ENCODE measurements at regions not wholly inside any gene's neighbourhood (a gene's known extent, or its start where the extent isn't known, plus 50 kb on each side); places are given as distances from the start of the nearest gene placed in this dataset.
"Not testable (repeated sequence)": the region's sequence is repeated elsewhere in the genome, so short reads cannot be mapped to it uniquely, and the experiment has no call there.

- no peak for DNase-seq
Observed at GRCh38 chr1:181204530-181204929, 116.0 kb downstream of the IER5 start.

DNA sequence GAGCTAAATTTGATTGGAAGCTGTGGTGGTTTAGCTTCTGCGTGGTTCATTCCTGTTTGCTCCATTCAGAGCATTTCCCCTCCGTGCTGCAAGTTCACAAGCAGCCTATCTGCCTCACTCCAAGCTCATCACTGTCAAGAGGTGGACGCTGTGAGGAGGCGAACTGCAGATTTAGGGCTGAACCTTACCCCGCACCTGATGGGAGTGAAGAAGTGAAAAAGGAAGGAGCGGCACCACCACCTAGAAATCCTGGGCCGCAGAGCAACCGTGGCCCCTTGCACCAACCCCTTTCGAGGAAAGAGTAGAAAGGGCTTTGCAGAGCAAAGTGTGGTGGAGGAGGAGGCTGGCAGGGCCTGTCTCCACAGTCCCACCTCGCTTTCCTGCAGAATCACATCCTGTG is 117.4 kb downstream of the IER5 start:
- DNase-seq, result no peak

DNA sequence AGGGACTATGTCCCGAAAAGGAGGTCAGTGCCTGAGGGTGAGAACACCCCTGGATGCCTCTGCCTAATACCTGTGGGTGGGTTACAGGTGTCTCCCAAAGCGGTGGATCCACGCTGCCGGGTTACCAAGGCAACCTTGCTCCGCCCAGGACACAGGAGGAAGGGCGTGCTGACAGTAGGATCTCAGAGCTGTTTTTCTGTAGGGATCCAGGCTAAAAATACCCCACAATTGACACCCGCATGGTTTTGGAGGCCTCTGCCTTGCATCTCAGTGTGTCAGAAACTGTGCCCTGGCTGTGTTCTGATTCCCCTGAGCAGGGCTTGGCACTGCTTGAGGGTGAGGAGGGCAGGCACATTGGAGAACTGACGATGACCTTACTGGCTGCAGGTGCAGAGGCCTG is 118.0 kb downstream of the IER5 start:
- DNase-seq, result no peak

- no peak for DNase-seq
Observed at GRCh38 chr1:181206979-181207790, 118.7 kb downstream of the IER5 start.

DNA sequence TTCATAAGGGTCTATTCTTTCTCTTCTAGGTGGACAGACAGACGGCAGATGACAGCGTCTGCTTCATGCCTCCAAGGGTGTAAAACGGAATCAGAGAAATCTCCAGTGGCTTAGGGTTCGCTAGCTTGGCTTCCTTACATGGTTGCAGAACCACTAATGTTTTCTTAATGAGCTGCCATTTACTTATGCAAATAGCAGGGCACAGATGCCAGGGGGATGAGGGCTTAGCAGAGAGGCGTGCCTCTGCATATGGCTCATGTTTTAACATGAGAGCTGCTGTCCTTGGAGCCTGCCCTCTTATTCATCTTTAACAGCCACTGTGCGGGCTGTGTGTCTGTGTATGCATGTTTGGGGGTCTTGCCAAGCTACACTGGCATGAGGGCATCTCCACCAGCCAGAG is 119.6 kb downstream of the IER5 start:
- DNase-seq, result no peak

GRCh38 chr1:181208967-181209366 is 120.5 kb downstream of the IER5 start:
- DNase-seq, result no peak

DNA sequence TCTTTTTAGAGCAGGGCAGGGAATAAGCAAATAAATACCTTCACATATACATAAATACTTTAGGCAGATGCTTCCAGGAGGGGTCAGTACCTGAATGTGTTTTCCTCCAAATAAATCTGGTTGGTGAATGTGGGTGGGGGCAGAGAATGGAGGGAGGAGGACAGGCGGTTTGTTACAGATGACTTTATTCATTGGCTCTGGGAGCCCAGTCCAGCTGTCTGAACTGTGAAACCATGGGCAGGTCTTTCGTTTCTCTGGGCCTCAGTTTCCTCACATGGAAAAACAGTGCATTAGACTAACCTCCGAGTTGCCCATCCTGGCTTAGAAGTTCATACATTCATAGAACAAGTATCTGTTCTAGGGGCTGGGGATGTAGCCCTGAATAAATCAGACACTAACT is 124.6 kb downstream of the IER5 start:
- DNase-seq, result no peak

- DNase-seq, result no peak
Observed at GRCh38 chr1:181216591-181216994, 128.1 kb downstream of the IER5 start.

DNA sequence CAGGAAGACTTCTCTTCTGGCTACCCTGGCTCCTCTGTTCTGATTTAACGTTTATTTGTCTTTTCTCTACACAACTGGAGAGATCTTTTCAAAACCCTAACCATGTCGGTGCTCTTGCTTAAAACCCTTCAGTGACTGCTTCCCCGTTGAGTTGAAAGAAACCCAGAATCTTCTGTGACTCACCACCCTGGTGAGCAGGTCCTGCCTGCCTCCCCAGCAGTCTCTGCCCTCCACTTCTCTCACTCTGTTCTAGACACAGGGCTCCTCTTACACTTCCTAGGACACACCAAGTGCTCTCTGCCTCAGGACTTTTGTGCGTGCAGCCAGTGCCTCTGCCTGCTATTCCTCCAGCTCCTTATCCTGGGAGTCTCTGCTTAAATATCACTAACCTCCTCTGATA is 131.4 kb downstream of the IER5 start:
- no peak for DNase-seq

- no peak for DNase-seq
Observed at GRCh38 chr1:181221078-181221477, 132.6 kb downstream of the IER5 start.

DNA sequence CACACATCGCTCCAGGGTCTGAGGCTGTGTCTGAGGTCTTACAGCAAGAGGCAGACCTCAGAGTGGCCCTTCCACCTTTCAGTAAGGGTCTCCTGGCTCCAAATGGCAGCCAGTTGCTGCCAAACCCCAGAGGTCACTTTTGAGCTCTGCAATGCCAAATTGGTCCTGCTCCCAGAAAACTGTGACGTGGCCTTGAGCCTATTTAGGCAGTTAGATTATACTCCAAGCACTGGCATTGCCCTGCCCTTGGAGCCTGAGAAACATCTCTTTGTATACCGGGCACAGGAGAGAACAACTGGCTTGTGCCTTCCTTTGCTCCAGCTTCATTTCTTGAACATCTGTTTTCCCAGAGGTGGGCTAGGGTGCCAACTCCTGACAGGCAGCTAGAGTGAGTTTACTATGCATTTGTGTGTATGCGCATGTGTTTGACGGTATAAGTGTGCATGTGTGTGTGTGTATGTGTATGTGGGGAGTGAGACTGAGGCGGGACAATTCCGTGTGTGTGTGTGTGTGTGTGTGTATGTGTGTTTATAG is 134.5 kb downstream of the IER5 start:
- DNase-seq, result no peak

DNA sequence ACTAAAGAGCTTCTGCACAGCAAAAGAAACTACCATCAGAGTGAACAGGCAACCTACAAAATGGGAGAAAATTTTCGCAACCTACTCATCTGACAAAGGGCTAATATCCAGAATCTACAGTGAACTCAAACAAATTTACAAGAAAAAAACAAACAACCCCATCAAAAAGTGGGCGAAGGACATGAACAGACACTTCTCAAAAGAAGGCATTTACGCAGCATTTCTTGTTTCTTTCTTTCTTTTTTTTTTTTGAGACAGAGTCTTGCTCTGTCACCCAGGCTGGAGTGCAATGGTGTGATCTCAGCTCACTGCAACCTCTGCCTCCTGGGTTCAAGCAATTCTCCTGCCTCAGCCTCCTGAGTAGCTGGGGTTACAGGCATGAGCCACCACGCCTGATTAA is 138.2 kb downstream of the IER5 start:
- not testable (repeated sequence) for DNase-seq

DNA sequence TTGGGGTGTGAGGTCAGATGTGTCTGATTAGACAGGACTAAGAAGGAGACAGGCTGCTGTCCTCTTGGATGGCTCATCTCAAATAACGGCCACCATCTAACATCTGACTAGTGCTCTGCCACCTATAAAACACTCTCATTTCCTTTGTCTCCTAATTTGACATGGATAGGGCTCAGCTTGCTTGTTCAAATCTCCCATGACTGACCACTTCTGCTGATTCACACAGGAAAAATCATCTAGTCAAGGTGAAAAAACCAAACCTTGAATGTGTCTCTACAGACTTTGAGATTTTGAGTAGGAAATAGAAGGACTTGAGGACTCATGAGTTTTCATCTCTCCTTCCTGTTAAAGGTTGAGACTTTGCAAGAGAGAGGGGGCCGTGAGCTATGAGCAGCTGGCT is 150.6 kb downstream of the IER5 start:
- no peak for DNase-seq

- not testable (repeated sequence) for DNase-seq
Observed at GRCh38 chr1:181246320-181246719, 157.8 kb downstream of the IER5 start.

- DNase-seq, result not testable (repeated sequence)
Observed at GRCh38 chr1:181248361-181248760, 159.9 kb downstream of the IER5 start.

DNA sequence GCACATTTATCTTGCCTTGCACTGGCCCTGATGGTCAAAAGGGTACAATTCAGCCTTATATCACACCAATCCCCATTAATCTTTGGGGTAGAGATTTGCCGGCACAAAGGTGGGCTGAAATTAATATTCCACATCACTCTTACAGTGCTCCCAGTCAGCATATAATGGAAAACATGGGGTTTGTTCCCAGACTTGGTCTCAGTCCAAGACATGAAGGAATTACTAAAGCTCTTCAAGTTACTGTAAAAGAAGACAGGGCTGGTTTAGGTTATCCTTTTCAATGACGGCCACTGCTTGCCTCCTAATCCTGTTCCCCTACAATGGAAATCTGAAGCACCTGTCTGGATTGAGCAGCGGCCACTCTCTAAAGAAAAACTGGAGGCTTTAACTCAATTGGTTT is 160.7 kb downstream of the IER5 start:
- no peak for DNase-seq

DNA sequence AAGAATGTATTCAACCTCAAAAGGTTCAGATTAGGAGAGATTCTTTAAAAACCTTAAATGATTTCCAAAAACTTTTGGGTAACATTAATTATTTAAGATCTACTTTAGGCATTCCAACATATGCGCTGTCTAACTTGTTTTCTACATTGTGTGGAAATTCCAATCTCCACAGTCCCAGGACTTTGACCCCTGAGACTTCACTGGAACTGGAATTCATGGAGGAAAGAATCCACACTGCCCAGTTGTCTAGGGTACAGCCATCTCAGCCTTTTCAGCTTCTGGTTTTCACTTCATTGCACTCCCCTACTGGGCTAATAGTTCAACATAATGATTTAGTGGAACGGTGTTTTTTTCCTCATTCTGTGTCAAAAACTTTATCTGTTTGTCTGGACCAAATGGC is 161.5 kb downstream of the IER5 start:
- no peak for DNase-seq

GRCh38 chr1:181251001-181251712 is 162.7 kb downstream of the IER5 start:
- no peak for DNase-seq

GRCh38 chr1:181251713-181252075 is 163.2 kb downstream of the IER5 start:
- DNase-seq, result no peak

- DNase-seq, result not testable (repeated sequence)
Observed at GRCh38 chr1:181253601-181254000, 165.1 kb downstream of the IER5 start.

GRCh38 chr1:181255270-181255929 is 166.9 kb downstream of the IER5 start:
- DNase-seq, result no peak

DNA sequence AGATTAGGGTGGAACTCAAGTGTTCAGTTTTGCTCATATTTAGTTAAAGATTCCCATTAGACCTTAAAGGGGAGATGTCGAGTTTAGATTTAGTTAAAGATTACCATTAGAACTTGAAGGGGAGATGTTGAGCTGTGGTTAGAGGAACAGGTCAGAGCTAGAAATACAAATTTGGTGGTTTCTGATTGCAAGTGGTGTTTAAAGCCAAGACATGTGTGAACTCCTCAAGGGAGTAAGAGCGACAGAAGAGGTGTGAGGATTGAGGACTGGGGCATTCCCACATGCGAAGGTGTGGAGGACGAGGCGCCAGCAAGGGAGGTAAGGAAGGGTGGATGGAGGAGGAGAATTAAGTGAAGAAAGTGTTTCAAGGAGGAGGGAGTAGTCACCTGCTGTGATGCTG is 168.6 kb downstream of the IER5 start:
- no peak for DNase-seq

- DNase-seq, result no peak
Observed at GRCh38 chr1:181259026-181259745, 170.7 kb downstream of the IER5 start.

Data from occipital lobe (tissue), 1 donor.